Coronary artery (tissue), 2 donors: ENCODE measurements at regions not wholly inside any gene's neighbourhood (a gene's known extent, or its start where the extent isn't known, plus 50 kb on each side); places are given as distances from the start of the nearest gene placed in this dataset.

ENCODE experiments used
- DNase-seq: peaks from one replicate; pipeline ENCODE4 v3.0.0-alpha.2; 2017; ENCODE audit warnings: low spot score
- H3K27ac ChIP-seq, 2 donors: fragments of 200-600 bp; sonication (generic); one replicate each; pipeline ENCODE4 v1.5.1; 2016 to 2019
- H3K4me3 ChIP-seq: fragments of 200-600 bp; sonication (generic); 2 replicates; pipeline ENCODE4 v1.5.1; 2016; ENCODE audit warnings: mild to moderate bottlenecking, moderate library complexity
- TF ChIP-seq, protein P1 (sequence below): fragments of 200-600 bp; sonication (generic); IDR thresholded peaks from one replicate; pipeline ENCODE4 v1.5.1; 2019; ENCODE audit warnings: antibody characterized with exemption

DNA sequence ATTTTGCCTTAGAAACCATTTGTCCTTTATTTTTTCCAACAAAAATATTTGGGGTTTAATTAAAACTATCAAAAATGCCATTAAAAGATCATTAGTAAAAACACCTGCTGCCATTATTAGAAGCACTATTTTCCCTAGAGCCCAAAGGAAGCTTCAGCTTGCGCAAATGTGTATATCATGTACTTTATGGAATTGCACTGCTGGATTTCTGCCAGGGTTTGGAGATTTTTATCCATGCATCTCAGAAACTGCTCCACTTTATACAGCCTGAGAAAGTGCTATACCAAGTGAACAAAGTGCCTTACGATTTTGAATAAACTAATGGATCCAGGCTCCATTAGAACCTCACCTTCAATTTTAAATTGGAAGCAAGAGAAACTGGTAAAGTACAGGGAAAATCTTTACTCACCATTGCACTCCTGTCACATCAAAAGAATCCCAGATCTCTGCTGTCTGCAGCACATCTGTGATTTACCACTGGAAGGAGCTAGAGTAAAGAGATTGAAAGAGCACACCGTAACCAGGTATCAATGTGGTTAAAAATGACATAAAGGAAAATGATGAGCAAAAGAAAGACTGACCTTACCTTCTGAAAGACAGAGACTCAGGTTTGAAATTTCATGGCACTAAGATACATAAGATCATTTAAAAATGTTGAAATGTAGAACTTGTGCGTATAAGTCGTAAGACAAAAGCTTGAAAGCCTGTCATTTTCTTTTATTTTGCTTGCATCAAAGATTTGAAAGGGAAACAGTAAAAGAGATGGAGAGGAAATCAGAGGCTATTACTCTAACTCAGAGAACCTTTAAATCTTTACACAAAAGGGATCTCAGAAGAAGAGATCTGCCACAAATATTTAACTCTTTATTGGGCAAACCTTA is 678.1 kb upstream of the GOT2 start:
- TF ChIP-seq, protein P1, sequence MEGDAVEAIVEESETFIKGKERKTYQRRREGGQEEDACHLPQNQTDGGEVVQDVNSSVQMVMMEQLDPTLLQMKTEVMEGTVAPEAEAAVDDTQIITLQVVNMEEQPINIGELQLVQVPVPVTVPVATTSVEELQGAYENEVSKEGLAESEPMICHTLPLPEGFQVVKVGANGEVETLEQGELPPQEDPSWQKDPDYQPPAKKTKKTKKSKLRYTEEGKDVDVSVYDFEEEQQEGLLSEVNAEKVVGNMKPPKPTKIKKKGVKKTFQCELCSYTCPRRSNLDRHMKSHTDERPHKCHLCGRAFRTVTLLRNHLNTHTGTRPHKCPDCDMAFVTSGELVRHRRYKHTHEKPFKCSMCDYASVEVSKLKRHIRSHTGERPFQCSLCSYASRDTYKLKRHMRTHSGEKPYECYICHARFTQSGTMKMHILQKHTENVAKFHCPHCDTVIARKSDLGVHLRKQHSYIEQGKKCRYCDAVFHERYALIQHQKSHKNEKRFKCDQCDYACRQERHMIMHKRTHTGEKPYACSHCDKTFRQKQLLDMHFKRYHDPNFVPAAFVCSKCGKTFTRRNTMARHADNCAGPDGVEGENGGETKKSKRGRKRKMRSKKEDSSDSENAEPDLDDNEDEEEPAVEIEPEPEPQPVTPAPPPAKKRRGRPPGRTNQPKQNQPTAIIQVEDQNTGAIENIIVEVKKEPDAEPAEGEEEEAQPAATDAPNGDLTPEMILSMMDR = no peak
- DNase-seq = no peak
- Histone ChIP-seq H3K4me3 (no peak overlapping the region), H3K27ac (no peak overlapping the region)

DNA sequence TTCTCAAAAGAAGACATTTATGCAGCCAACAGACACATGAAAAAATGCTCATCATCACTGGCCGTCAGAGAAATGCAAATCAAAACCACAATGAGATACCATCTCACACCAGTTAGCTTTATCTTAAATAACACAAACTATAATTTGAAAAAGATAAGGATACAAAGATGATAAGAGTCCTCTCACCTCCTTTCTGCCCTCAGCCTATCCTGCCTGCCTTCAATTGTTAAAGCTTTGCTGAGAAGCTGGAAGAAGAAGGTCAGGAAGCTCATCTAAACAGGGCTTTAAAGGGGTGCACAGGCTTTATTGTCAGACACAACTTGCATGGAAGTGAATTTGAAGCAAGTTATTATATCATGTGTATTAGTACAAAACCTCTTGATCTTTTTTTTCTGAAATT is 676.3 kb upstream of the GOT2 start:
- no peak for DNase-seq
- H3K4me3 ChIP-seq = no peak overlapping the region
- TF ChIP-seq, protein P1 = no peak
- no peak overlapping the region for H3K27ac ChIP-seq

DNA sequence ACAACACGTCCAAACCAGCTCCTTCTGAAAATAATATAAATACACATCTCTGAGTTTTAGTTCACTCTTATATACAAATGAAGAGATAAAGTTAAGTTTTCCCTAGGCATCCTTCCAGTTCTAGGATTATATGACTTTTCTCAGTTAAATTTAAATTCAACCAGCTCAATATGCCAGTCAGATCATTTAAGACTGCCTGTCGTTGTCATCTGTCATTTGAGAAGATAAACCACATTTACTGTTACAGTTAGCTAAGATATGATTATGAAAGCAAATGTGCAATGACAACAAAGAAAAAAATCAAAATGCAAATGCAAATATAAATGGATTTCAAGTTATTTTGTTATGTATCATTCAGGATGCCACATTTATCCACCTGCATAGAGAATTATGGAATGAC is 671.7 kb upstream of the GOT2 start:
- H3K27ac ChIP-seq = no peak overlapping the region
- TF ChIP-seq, protein P1 = no peak
- no peak overlapping the region for H3K4me3 ChIP-seq
- DNase-seq = no peak

DNA sequence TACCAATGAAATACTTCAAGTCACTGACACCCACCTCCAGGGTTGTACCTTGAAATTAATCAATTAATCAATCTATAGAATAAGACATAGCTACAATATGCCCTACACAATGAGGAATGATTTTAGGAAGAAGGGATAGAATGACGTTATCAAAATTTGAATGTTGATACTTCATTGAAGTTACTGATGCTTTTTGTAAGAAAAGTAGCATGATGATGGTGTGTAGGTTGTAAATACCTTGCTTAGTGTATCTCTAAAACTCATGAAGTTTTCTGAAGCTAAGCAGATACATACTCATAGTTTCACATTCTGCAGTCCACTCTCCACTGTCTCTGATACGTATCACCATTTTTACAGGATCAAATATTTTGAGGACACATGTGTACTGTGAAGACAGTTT is 670.4 kb upstream of the GOT2 start:
- no peak for DNase-seq
- H3K4me3 ChIP-seq = no peak overlapping the region
- no peak overlapping the region for H3K27ac ChIP-seq
- TF ChIP-seq, protein P1 = no peak

DNA sequence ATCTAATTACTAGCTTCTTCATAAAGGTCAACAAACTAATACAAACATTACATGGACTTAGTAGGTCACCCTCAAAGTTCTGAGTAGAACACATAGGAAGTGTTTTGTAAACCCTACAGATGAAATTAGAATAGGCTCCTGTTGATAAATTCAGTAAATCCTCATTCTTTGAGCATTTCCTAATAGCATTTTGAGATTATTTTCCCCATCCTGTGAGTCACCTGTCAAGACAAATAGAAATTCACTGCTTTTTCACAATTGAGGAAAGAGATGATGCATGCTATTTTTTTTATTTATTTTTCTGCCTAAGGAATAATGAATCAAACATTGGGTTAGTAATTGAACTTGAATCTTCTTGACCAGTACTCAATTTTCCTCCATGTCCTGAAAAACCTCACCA is 666.7 kb upstream of the GOT2 start:
- TF ChIP-seq, protein P1 = no peak
- no peak for DNase-seq
- Histone ChIP-seq H3K27ac (no peak overlapping the region), H3K4me3 (no peak overlapping the region)

DNA sequence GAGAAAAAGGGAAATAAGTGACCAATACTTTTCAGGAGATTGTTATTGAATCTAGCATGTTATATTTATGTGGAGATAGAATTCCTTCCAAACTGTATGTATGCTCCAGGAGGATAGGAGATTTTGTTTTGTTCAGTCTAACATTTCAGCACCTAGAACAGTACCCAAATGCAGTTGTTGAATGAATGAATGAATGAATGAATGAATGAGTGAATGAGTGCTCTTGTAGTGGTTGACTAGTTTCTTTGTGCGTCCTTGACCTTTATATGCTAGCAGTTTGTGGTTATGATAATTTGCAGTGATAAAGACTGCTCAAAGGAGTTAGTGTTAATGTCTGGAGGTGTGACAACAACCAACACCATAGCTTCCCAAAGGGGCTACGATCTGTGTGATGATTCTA is 663.5 kb upstream of the GOT2 start:
- Histone ChIP-seq H3K4me3 (no peak overlapping the region), H3K27ac (no peak overlapping the region)
- TF ChIP-seq, protein P1 = no peak
- DNase-seq = no peak

DNA sequence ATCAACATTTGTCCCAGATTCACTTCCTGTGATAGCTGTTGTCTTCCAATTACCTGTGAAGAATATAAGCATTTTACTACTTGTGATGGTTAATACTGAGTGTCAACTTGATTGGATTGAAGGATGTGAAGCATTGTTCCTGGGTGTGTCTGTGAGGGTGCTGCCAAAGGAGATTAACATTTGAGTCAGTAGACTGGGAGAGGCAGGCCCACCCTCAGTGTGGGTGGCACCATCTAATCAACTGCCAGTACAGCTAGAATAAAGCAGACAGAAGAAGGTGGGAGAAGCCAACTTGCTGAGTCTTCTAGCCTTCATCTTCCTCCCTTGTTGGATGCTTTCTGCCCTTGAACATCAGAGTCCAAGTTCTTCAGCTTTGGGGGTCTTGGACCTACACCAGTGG is 660.4 kb upstream of the GOT2 start:
- H3K4me3 ChIP-seq = no peak overlapping the region
- no peak overlapping the region for H3K27ac ChIP-seq
- TF ChIP-seq, protein P1 = no peak
- no peak for DNase-seq
